ENCODE measurements at regions not wholly inside any gene's neighbourhood (a gene's known extent, or its start where the extent isn't known, plus 50 kb on each side); places are given as distances from the start of the nearest gene placed in this dataset.

DNA sequence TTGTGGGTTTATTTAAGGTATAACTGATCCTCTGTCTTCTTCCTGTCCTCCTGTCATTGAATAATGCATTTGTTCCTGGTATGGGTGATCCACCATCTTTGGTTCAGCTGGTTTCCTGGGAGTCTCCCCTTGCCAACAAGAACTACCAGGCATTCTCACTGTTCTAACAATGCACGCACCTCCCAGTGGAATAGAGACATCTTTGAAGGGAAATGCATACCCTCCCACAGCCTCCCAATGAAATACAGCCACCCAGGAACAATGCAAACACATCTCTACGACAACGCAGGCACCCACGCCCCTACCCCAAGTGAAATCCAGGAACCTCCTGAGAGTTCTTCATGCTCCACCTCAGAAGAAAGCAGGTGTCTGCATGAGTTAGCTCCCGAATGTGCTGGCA is 318.0 kb downstream of the SOX11 start:
- Histone ChIP-seq H3K4ac (replicated peaks; ENCODE audit: insufficient read length, low read depth, low read length) (no peak overlapping the region), H3K4me1 (replicated peaks in 1 of 4; ENCODE audit: control insufficient read depth in 3 of 4, insufficient read depth in 4 of 4, low read length in 3 of 4) (no peaks in the 10 kb centered on the region), H3K18ac (ENCODE audit: extremely low read depth, low read length) (no peak overlapping the region), H3K56ac (replicated peaks; ENCODE audit: insufficient read length, low read depth, low read length) (no peak overlapping the region), H3K9me3 (ENCODE audit: insufficient read depth in 2 of 2, low read depth in 1 of 2, low read length in 1 of 2) (no peaks in the 10 kb centered on the region), H2AK5ac (ENCODE audit: low read depth, low read length) (no peak overlapping the region), H3K9ac (replicated peaks in 1 of 4; ENCODE audit: extremely low read depth in 1 of 4, low read depth in 3 of 4, low read length in 3 of 4) (no peak overlapping the region), H2AFZ (ENCODE audit: low read length) (no peak overlapping the region), H2BK20ac (ENCODE audit: low read length) (no peak overlapping the region), H2BK15ac (ENCODE audit: low read length) (no peak overlapping the region), H4K20me1 (replicated peaks in 1 of 2; ENCODE audit: control insufficient read depth in 1 of 2, insufficient read depth in 2 of 2, low read length in 2 of 2) (no peaks in the 10 kb centered on the region), H3K4me2 (ENCODE audit: insufficient read depth in 1 of 2, low read depth in 2 of 2, low read length in 2 of 2) (no peak overlapping the region), H4K91ac (replicated peaks; ENCODE audit: insufficient read length, low read length) (no peak overlapping the region), H2BK5ac (ENCODE audit: low read depth, low read length) (no peak overlapping the region), H3K79me2 (ENCODE audit: control insufficient read depth in 1 of 2, insufficient read depth in 2 of 2, low read length in 2 of 2) (no peaks in the 10 kb centered on the region), H3K79me1 (ENCODE audit: low read depth, low read length) (no peaks in the 10 kb centered on the region), H4K8ac (ENCODE audit: extremely low read depth, insufficient read depth, low read length) (no peak overlapping the region), H3K27me3 (replicated peaks in 1 of 4; ENCODE audit: control insufficient read depth in 3 of 4, extremely low read depth in 1 of 4, insufficient read depth in 3 of 4, low read length in 3 of 4) (no peaks in the 10 kb centered on the region; a peak in 1 of 7 replicates), H3K27ac (ENCODE audit: low read depth, low read length) (no peak overlapping the region), H3K23me2 (ENCODE audit: low read depth, low read length) (no peaks in the 10 kb centered on the region), H3K36me3 (ENCODE audit: control insufficient read depth in 2 of 4, insufficient read depth in 4 of 4, low read length in 3 of 4) (no peaks in the 10 kb centered on the region), H4K5ac (ENCODE audit: insufficient read length, low read depth, low read length) (no peak overlapping the region), H2BK12ac (ENCODE audit: low read depth, low read length) (no peak overlapping the region), H3K4me3 (ENCODE audit: extremely low read depth in 1 of 4, insufficient read depth in 2 of 4, low read depth in 3 of 4, low read length in 4 of 4) (no peak overlapping the region), H3K23ac (ENCODE audit: insufficient read length) (no peak overlapping the region), H2BK120ac (replicated peaks; ENCODE audit: low read depth, low read length) (no peak overlapping the region), H3K14ac (ENCODE audit: insufficient read length) (no peak overlapping the region)
- no peak for DNase-seq (ENCODE audit: low read depth in 1 of 2, low spot score in 2 of 2)
- TF ChIP-seq TCF12 (IDR thresholded peaks at IDR 0.05; ENCODE audit: low read depth, low read length) = no peak
- no peak for TF ChIP-seq CTBP2 (IDR thresholded peaks at IDR 0.05; ENCODE audit: borderline replicate concordance, insufficient read depth, insufficient read length, low read length)
- TF ChIP-seq SIN3A (conservative IDR thresholded peaks at IDR 0.05 in 1 of 2, IDR thresholded peaks at IDR 0.05 in 1 of 2; ENCODE audit: low read depth in 1 of 2, low read length in 2 of 2) = no peak
- TF ChIP-seq ZNF274 (IDR thresholded peaks at IDR 0.05; ENCODE audit: borderline replicate concordance, extremely low read depth, low read length) = no peak
- TF ChIP-seq HDAC6 (IDR thresholded peaks at IDR 0.05; ENCODE audit: low read depth, low read length) = no peak
- POLR2A ChIA-PET (ENCODE audit: partially characterized antibody) = no interaction called here
- CTCF ChIA-PET (ENCODE audit: partially characterized antibody) = interaction anchor here (0.8 kb wide), 1 partner anchor 33 kb away, joined by 3 read pairs; no protein-coding TSS in a partner anchor
- 95% methylated on average over 5 of the region's 5 CpGs; no CpG with 5 or more reads in 1 of the 2 experiments for WGBS, 2 experiments (ENCODE audit: extremely low coverage in 1 of 2, insufficient coverage in 1 of 2, insufficient read length in 1 of 2, insufficient replicate concordance in 2 of 2, low coverage in 1 of 2, low lambda C conversion rate in 2 of 2, missing lambda C conversion rate in 1 of 2)
- no peak for FAIRE-seq

Data from H1 (cell line).